ENCODE measurements at regions not wholly inside any gene's neighbourhood (a gene's known extent, or its start where the extent isn't known, plus 50 kb on each side); places are given as distances from the start of the nearest gene placed in this dataset.
A peak's percentile ranks its signal among the peaks of the same experiment; 100 is the strongest.

DNA sequence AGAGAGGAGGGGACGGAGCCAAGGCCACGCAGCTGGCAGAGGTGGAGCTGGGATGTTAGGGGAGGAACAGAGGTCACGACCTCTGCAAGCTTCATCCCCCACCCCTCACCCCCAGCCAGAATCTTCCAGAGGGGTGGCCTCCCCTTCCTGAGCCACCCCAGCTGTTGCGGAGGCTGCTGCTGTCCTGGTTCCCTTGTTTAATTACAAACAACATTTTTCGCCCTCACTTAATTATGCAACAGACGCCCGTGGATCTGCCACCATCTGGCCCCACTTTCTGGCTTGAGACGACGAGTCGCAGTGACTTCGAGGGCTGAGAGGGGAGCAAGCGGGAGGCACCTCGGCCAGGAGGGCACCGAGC, 153.7 kb upstream of the PTPN1 start:
- Histone ChIP-seq H2BK15ac (ENCODE audit: low read length) (no peak overlapping the region), H2BK5ac (ENCODE audit: low read length) (no peak overlapping the region), H3K4me2 (ENCODE audit: insufficient read depth, low read length, poor library complexity, severe bottlenecking) (no peak overlapping the region), H4K8ac (ENCODE audit: low read depth, low read length) (no peak overlapping the region), H4K91ac (ENCODE audit: low read depth, low read length, poor library complexity) (no peak overlapping the region), H3K4ac (ENCODE audit: low read length) (no peak overlapping the region), H2AK5ac (ENCODE audit: low read depth, low read length) (peak overlapping the region; percentile 80), H3K9me3 (replicated peaks in 1 of 2; ENCODE audit: control insufficient read depth in 2 of 2, insufficient read depth in 1 of 2, low read depth in 1 of 2, low read length in 2 of 2) (no peaks in the 10 kb centered on the region), H3K23ac (ENCODE audit: low read depth, low read length, poor library complexity) (no peak overlapping the region), H3K18ac (ENCODE audit: low read length) (peak overlapping the region; percentile 54), H3K79me1 (ENCODE audit: low read depth, low read length) (no peaks in the 10 kb centered on the region), H3K27ac (replicated peaks; ENCODE audit: low read length) (no peak overlapping the region), H3K36me3 (replicated peaks in 1 of 2; ENCODE audit: control insufficient read depth in 2 of 2, insufficient read depth in 2 of 2, low read length in 2 of 2) (no peaks in the 10 kb centered on the region), H3K4me3 (ENCODE audit: low read length in 2 of 2) (no peak overlapping the region), H3K9ac (ENCODE audit: low read depth, low read length, poor library complexity) (peak overlapping the region; percentile 15), H2AFZ (ENCODE audit: low read length) (no peak overlapping the region), H3K4me1 (ENCODE audit: control insufficient read depth in 2 of 2, insufficient read depth in 1 of 2, low read depth in 1 of 2, low read length in 2 of 2) (no peaks in the 10 kb centered on the region), H3K14ac (ENCODE audit: low read length) (no peak overlapping the region), H3K27me3 (ENCODE audit: control insufficient read depth in 3 of 3, insufficient read depth in 3 of 3, low read depth in 1 of 3, low read length in 3 of 3) (peaks cover 0 to 9% (median 0%) of the 10 kb centered on the region in 3 experiments), H2BK120ac (ENCODE audit: low read depth, low read length) (no peak overlapping the region), H2BK12ac (ENCODE audit: low read length) (no peak overlapping the region)
- WGBS, 2 donors (ENCODE audit: extremely low coverage in 2 of 2, insufficient read length in 2 of 2, insufficient replicate concordance in 1 of 2): no CpG with 5 or more reads among the region's 14 CpGs
- DNase-seq (ENCODE audit: low spot score): no peak

GRCh38 chr20:50356962-50357782, 153.0 kb upstream of the PTPN1 start:
- WGBS, 2 donors (ENCODE audit: extremely low coverage in 2 of 2, insufficient read length in 2 of 2, insufficient replicate concordance in 1 of 2): no CpG with 5 or more reads among the region's 16 CpGs
- Histone ChIP-seq H3K18ac (ENCODE audit: low read length) (peak overlapping the region; percentile 54), H3K23ac (ENCODE audit: low read depth, low read length, poor library complexity) (no peak overlapping the region)

GRCh38 chr20:50357783-50358161, 152.4 kb upstream of the PTPN1 start:
- H3K27ac ChIP-seq (replicated peaks; ENCODE audit: low read length): no peak overlapping the region
- H3K4ac ChIP-seq (ENCODE audit: low read length): no peak overlapping the region
- no peak overlapping the region for H3K18ac ChIP-seq (ENCODE audit: low read length)
- no peak overlapping the region for H2BK15ac ChIP-seq (ENCODE audit: low read length)
- H3K4me2 ChIP-seq (ENCODE audit: insufficient read depth, low read length, poor library complexity, severe bottlenecking): no peak overlapping the region
- no peaks in the 10 kb centered on the region for H3K9me3 ChIP-seq (replicated peaks in 1 of 2; ENCODE audit: control insufficient read depth in 2 of 2, insufficient read depth in 1 of 2, low read depth in 1 of 2, low read length in 2 of 2)
- no peak overlapping the region for H2BK5ac ChIP-seq (ENCODE audit: low read length)
- peaks cover 0 to 9% (median 0%) of the 10 kb centered on the region in 3 experiments for H3K27me3 ChIP-seq (ENCODE audit: control insufficient read depth in 3 of 3, insufficient read depth in 3 of 3, low read depth in 1 of 3, low read length in 3 of 3)
- H2BK120ac ChIP-seq (ENCODE audit: low read depth, low read length): no peak overlapping the region
- H4K91ac ChIP-seq (ENCODE audit: low read depth, low read length, poor library complexity): no peak overlapping the region
- H3K14ac ChIP-seq (ENCODE audit: low read length): peak overlapping the region; percentile 85
- H3K36me3 ChIP-seq (replicated peaks in 1 of 2; ENCODE audit: control insufficient read depth in 2 of 2, insufficient read depth in 2 of 2, low read length in 2 of 2): no peaks in the 10 kb centered on the region
- no peak overlapping the region for H4K8ac ChIP-seq (ENCODE audit: low read depth, low read length)
- no peak overlapping the region for H3K23ac ChIP-seq (ENCODE audit: low read depth, low read length, poor library complexity)
- whole genome bisulfite sequencing, 2 donors (ENCODE audit: extremely low coverage in 2 of 2, insufficient read length in 2 of 2, insufficient replicate concordance in 1 of 2): no CpG with 5 or more reads among the region's 6 CpGs
- H3K4me3 ChIP-seq (ENCODE audit: low read length in 2 of 2): no peak overlapping the region
- no peak overlapping the region for H2AFZ ChIP-seq (ENCODE audit: low read length)
- no peaks in the 10 kb centered on the region for H3K4me1 ChIP-seq (ENCODE audit: control insufficient read depth in 2 of 2, insufficient read depth in 1 of 2, low read depth in 1 of 2, low read length in 2 of 2)
- no peak for DNase-seq (ENCODE audit: low spot score)
- no peak overlapping the region for H2BK12ac ChIP-seq (ENCODE audit: low read length)
- H3K9ac ChIP-seq (ENCODE audit: low read depth, low read length, poor library complexity): no peak overlapping the region
- no peaks in the 10 kb centered on the region for H3K79me1 ChIP-seq (ENCODE audit: low read depth, low read length)
- peak overlapping the region; percentile 78 for H2AK5ac ChIP-seq (ENCODE audit: low read depth, low read length)

More at GRCh38 chr20:50356962-50357782, 153.0 kb upstream of the PTPN1 start:
- Histone ChIP-seq H3K27ac (replicated peaks; ENCODE audit: low read length) (no peak overlapping the region), H3K4me2 (ENCODE audit: insufficient read depth, low read length, poor library complexity, severe bottlenecking) (no peak overlapping the region), H2AFZ (ENCODE audit: low read length) (no peak overlapping the region), H3K4me3 (ENCODE audit: low read length in 2 of 2) (no peak overlapping the region), H3K4ac (ENCODE audit: low read length) (no peak overlapping the region), H2BK120ac (ENCODE audit: low read depth, low read length) (no peak overlapping the region), H3K4me1 (ENCODE audit: control insufficient read depth in 2 of 2, insufficient read depth in 1 of 2, low read depth in 1 of 2, low read length in 2 of 2) (no peaks in the 10 kb centered on the region), H3K14ac (ENCODE audit: low read length) (no peak overlapping the region), H3K27me3 (ENCODE audit: control insufficient read depth in 3 of 3, insufficient read depth in 3 of 3, low read depth in 1 of 3, low read length in 3 of 3) (peaks cover 0 to 9% (median 0%) of the 10 kb centered on the region in 3 experiments), H3K9me3 (replicated peaks in 1 of 2; ENCODE audit: control insufficient read depth in 2 of 2, insufficient read depth in 1 of 2, low read depth in 1 of 2, low read length in 2 of 2) (no peaks in the 10 kb centered on the region), H2AK5ac (ENCODE audit: low read depth, low read length) (peak overlapping the region; percentile 80), H3K79me1 (ENCODE audit: low read depth, low read length) (no peaks in the 10 kb centered on the region), H2BK15ac (ENCODE audit: low read length) (no peak overlapping the region), H2BK5ac (ENCODE audit: low read length) (no peak overlapping the region), H4K8ac (ENCODE audit: low read depth, low read length) (no peak overlapping the region), H3K36me3 (replicated peaks in 1 of 2; ENCODE audit: control insufficient read depth in 2 of 2, insufficient read depth in 2 of 2, low read length in 2 of 2) (no peaks in the 10 kb centered on the region), H2BK12ac (ENCODE audit: low read length) (no peak overlapping the region), H3K9ac (ENCODE audit: low read depth, low read length, poor library complexity) (no peak overlapping the region), H4K91ac (ENCODE audit: low read depth, low read length, poor library complexity) (no peak overlapping the region)
- no peak for DNase-seq (ENCODE audit: low spot score)

GRCh38 chr20:50358166-50358565, 152.0 kb upstream of the PTPN1 start:
- H3K4me1 ChIP-seq (ENCODE audit: control insufficient read depth in 2 of 2, insufficient read depth in 1 of 2, low read depth in 1 of 2, low read length in 2 of 2): no peaks in the 10 kb centered on the region
- peak overlapping the region; percentile 85 for H3K14ac ChIP-seq (ENCODE audit: low read length)
- H4K91ac ChIP-seq (ENCODE audit: low read depth, low read length, poor library complexity): no peak overlapping the region

More at GRCh38 chr20:50358166-50358565, 152.0 kb upstream of the PTPN1 start:
- no peak overlapping the region for H2BK5ac ChIP-seq (ENCODE audit: low read length)
- no peak overlapping the region for H3K9ac ChIP-seq (ENCODE audit: low read depth, low read length, poor library complexity)
- no peak overlapping the region for H3K27ac ChIP-seq (replicated peaks; ENCODE audit: low read length)
- H3K4ac ChIP-seq (ENCODE audit: low read length): no peak overlapping the region
- peak overlapping the region; percentile 35 for H3K18ac ChIP-seq (ENCODE audit: low read length)
- peaks cover 0 to 6% (median 0%) of the 10 kb centered on the region in 3 experiments for H3K27me3 ChIP-seq (ENCODE audit: control insufficient read depth in 3 of 3, insufficient read depth in 3 of 3, low read depth in 1 of 3, low read length in 3 of 3)
- no peak overlapping the region for H2BK120ac ChIP-seq (ENCODE audit: low read depth, low read length)
- H3K79me1 ChIP-seq (ENCODE audit: low read depth, low read length): no peaks in the 10 kb centered on the region
- H2BK12ac ChIP-seq (ENCODE audit: low read length): no peak overlapping the region
- H3K36me3 ChIP-seq (replicated peaks in 1 of 2; ENCODE audit: control insufficient read depth in 2 of 2, insufficient read depth in 2 of 2, low read length in 2 of 2): no peaks in the 10 kb centered on the region
- no CpG with 5 or more reads among the region's 5 CpGs for WGBS, 2 donors (ENCODE audit: extremely low coverage in 2 of 2, insufficient read length in 2 of 2, insufficient replicate concordance in 1 of 2)
- no peaks in the 10 kb centered on the region for H3K9me3 ChIP-seq (replicated peaks in 1 of 2; ENCODE audit: control insufficient read depth in 2 of 2, insufficient read depth in 1 of 2, low read depth in 1 of 2, low read length in 2 of 2)
- no peak for DNase-seq (ENCODE audit: low spot score)
- H3K4me2 ChIP-seq (ENCODE audit: insufficient read depth, low read length, poor library complexity, severe bottlenecking): no peak overlapping the region
- no peak overlapping the region for H4K8ac ChIP-seq (ENCODE audit: low read depth, low read length)
- no peak overlapping the region for H2AFZ ChIP-seq (ENCODE audit: low read length)
- no peak overlapping the region for H3K23ac ChIP-seq (ENCODE audit: low read depth, low read length, poor library complexity)
- no peak overlapping the region for H3K4me3 ChIP-seq (ENCODE audit: low read length in 2 of 2)
- H2AK5ac ChIP-seq (ENCODE audit: low read depth, low read length): peak overlapping the region; percentile 78
- H2BK15ac ChIP-seq (ENCODE audit: low read length): no peak overlapping the region

Data from neuronal stem cell (in vitro differentiated cells).